WTC11 (cell line): ENCODE measurements at regions not wholly inside any gene's neighbourhood (a gene's known extent, or its start where the extent isn't known, plus 50 kb on each side); places are given as distances from the start of the nearest gene placed in this dataset.

Experiments
- ATAC-seq: fragments of 200-7000 bp; cut with Tn5 transposase; 2 replicates; pipeline ENCODE4 v1.10.0; 2021; ENCODE audit warnings: mild to moderate bottlenecking, moderate library complexity
- CTCF ChIA-PET: fragments of 300-600 bp; sonication (Branson Sonifier 250); formaldehyde crosslinking; loops from one replicate; lab custom pipeline; 2021; ENCODE audit warnings: antibody characterized with exemption; lab: Charles Lee
- POLR2A ChIA-PET: fragments of 350-600 bp; sonication (Branson Sonifier 250); formaldehyde crosslinking; loops from one replicate; lab custom pipeline; 2021; ENCODE audit warnings: antibody characterized with exemption; lab: Charles Lee
- DNase-seq: peaks from one replicate; pipeline ENCODE4 v3.0.0; 2021; ENCODE audit warnings: low spot score
- H3K27ac Mint-ChIP-seq: 2 replicates; pipeline ENCODE4 v1.8.0; 2021; ENCODE audit warnings: mixed read lengths
- H3K27me3 Mint-ChIP-seq: 2 replicates; pipeline ENCODE4 v1.8.0; 2021; ENCODE audit warnings: low read depth, mild to moderate bottlenecking, moderate library complexity, mixed read lengths
- H3K36me3 Mint-ChIP-seq: 2 replicates; pipeline ENCODE4 v1.8.0; 2021; ENCODE audit warnings: mixed read lengths
- H3K4me1 Mint-ChIP-seq: 2 replicates; pipeline ENCODE4 v1.8.0; 2022; ENCODE audit warnings: mixed read lengths
- H3K4me3 Mint-ChIP-seq: 2 replicates; pipeline ENCODE4 v1.8.0; 2021; ENCODE audit warnings: mild to moderate bottlenecking, moderate library complexity, mixed read lengths
- H3K9me3 Mint-ChIP-seq: 2 replicates; pipeline ENCODE4 v1.8.0; 2021; ENCODE audit warnings: mixed read lengths
- EMX1 ChIP-seq: fragments of 250-450 bp; sonication (Bioruptor Pico); IDR thresholded peaks from 2 replicates; pipeline ENCODE4 v1.8.0; 2021; ENCODE audit warnings: mild to moderate bottlenecking
- IRF2 ChIP-seq: sonication (generic); formaldehyde crosslinking; IDR thresholded peaks from 2 replicates; pipeline ENCODE4 v1.8.0; 2022; ENCODE audit warnings: low read depth, missing genetic modification reagents, borderline replicate concordance
- JUN ChIP-seq: sonication (generic); formaldehyde crosslinking; IDR thresholded peaks from 2 replicates; pipeline ENCODE4 v1.8.0; 2023; ENCODE audit warnings: mild to moderate bottlenecking, missing genetic modification reagents
- NFE2L1 ChIP-seq: sonication (generic); formaldehyde crosslinking; IDR thresholded peaks from 2 replicates; pipeline ENCODE4 v1.8.1; 2023; ENCODE audit warnings: missing genetic modification reagents
- NR1H2 ChIP-seq: sonication (generic); formaldehyde crosslinking; IDR thresholded peaks from 2 replicates; pipeline ENCODE4 v1.9.0; 2021; ENCODE audit warnings: mild to moderate bottlenecking, moderate library complexity, missing genetic modification reagents
- RELA ChIP-seq: sonication (generic); formaldehyde crosslinking; IDR thresholded peaks from 2 replicates; pipeline ENCODE4 v1.8.1; 2022; ENCODE audit warnings: missing genetic modification reagents, mild to moderate bottlenecking, borderline replicate concordance
- SMAD3 ChIP-seq: sonication (generic); formaldehyde crosslinking; IDR thresholded peaks from 2 replicates; pipeline ENCODE4 v1.8.0; 2022; ENCODE audit warnings: missing genetic modification reagents, mild to moderate bottlenecking, borderline replicate concordance
- ZNF416 ChIP-seq: fragments of 250-450 bp; sonication (Bioruptor Pico); IDR thresholded peaks from 2 replicates; pipeline ENCODE4 v1.9.0; 2021; ENCODE audit warnings: mild to moderate bottlenecking, inconsistent platforms
- TF ChIP-seq, protein P1 (sequence below): sonication (generic); formaldehyde crosslinking; IDR thresholded peaks from 2 replicates; pipeline ENCODE4 v1.8.1; 2023; ENCODE audit warnings: mild to moderate bottlenecking, missing genetic modification reagents, moderate library complexity
- TF ChIP-seq, protein P2 (sequence below): sonication (generic); formaldehyde crosslinking; IDR thresholded peaks from 2 replicates; pipeline ENCODE4 v1.8.1; 2022; ENCODE audit warnings: mild to moderate bottlenecking, moderate library complexity, missing genetic modification reagents
- TF ChIP-seq, protein P3 (sequence below): sonication (generic); formaldehyde crosslinking; IDR thresholded peaks from 2 replicates; pipeline ENCODE4 v1.8.0; 2022; ENCODE audit warnings: mild to moderate bottlenecking, missing genetic modification reagents
- TF ChIP-seq, protein P4 (sequence below): sonication (generic); formaldehyde crosslinking; IDR thresholded peaks from 2 replicates; pipeline ENCODE4 v1.8.0; 2023; ENCODE audit warnings: missing genetic modification reagents, mild to moderate bottlenecking, borderline replicate concordance
- TF ChIP-seq, protein P5 (sequence below): sonication (generic); formaldehyde crosslinking; IDR thresholded peaks from 2 replicates; pipeline ENCODE4 v1.8.1; 2022; ENCODE audit warnings: mild to moderate bottlenecking, missing genetic modification reagents, moderate library complexity, borderline replicate concordance
- TF ChIP-seq, protein P6 (sequence below): fragments of 250-450 bp; sonication (Bioruptor Pico); IDR thresholded peaks from 2 replicates; pipeline ENCODE4 v1.9.0; 2021; ENCODE audit warnings: mild to moderate bottlenecking, borderline replicate concordance
- TF ChIP-seq, protein P7 (sequence below): sonication (generic); formaldehyde crosslinking; conservative IDR thresholded peaks from 2 replicates; pipeline ENCODE4 v1.8.1; 2023; ENCODE audit warnings: mild to moderate bottlenecking, low read depth, missing genetic modification reagents, moderate library complexity
- TF ChIP-seq, protein P8 (sequence below): sonication (generic); formaldehyde crosslinking; IDR thresholded peaks from 2 replicates; pipeline ENCODE4 v1.8.0; 2023; ENCODE audit warnings: mild to moderate bottlenecking, missing genetic modification reagents

DNA sequence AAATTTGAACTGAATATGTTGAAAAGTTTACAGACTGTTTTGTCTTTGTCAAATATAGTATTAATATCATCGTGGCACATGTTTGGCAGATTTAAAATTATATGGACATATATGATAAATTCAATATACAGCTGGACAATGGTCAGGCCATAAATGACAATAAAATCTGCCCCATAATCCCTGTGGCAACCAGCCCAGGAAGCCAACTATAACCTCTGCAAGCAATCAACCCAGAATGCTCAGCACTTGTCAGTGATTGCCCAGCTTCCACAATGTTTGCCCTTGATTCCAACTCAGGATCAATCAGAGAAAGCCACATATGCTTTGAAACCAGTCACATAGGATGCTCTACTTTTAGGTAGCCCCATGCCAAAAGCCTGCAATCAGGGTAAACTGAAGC is 671.9 kb downstream of the SUCLG1 start (continued):
- TF ChIP-seq RELA (CRISPR knock-in tag): no peak

DNA sequence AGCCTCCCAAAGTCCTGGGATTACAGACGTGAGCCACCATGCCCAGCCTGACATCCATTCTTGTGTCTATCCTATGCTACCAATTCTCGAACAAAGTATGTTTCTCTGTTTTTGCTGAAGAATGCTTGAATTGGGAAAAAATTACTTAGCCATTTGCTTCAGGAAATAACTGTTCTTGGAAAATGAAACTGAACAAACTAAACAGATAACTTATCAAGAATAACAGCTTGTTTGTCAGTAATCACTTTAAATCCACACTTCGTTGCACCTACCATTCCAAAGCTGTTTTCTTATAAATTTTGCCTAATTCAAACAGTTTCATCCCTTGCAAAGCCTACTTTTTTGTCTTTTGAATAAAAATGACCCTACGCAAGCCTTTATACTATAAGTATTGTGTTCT is 672.9 kb downstream of the SUCLG1 start:
- no peak for ATAC-seq
- Mint-ChIP-seq H3K27ac (no peak overlapping the region), H3K4me1 (peaks cover 68% of the 10 kb centered on the region), H3K9me3 (no peaks in the 10 kb centered on the region), H3K27me3 (no peaks in the 10 kb centered on the region), H3K4me3 (no peak overlapping the region), H3K36me3 (no peaks in the 10 kb centered on the region)
- ChIA-PET POLR2A (interaction anchor here (0.7 kb wide), 1 partner anchor 853 kb away, joined by 3 read pairs; no protein-coding TSS in a partner anchor), CTCF (no interaction called here)
- no peak for DNase-seq
- TF ChIP-seq, protein P1, sequence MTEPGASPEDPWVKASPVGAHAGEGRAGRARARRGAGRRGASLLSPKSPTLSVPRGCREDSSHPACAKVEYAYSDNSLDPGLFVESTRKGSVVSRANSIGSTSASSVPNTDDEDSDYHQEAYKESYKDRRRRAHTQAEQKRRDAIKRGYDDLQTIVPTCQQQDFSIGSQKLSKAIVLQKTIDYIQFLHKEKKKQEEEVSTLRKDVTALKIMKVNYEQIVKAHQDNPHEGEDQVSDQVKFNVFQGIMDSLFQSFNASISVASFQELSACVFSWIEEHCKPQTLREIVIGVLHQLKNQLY: no peak
- TF ChIP-seq, protein P2, sequence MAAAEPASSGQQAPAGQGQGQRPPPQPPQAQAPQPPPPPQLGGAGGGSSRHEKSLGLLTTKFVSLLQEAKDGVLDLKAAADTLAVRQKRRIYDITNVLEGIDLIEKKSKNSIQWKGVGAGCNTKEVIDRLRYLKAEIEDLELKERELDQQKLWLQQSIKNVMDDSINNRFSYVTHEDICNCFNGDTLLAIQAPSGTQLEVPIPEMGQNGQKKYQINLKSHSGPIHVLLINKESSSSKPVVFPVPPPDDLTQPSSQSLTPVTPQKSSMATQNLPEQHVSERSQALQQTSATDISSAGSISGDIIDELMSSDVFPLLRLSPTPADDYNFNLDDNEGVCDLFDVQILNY: no peak
- TF ChIP-seq NFE2L1: no peak
- TF ChIP-seq JUN (CRISPR knock-in tag): no peak
- TF ChIP-seq, protein P3, sequence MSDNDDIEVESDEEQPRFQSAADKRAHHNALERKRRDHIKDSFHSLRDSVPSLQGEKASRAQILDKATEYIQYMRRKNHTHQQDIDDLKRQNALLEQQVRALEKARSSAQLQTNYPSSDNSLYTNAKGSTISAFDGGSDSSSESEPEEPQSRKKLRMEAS: no peak
- TF ChIP-seq IRF2: no peak
- TF ChIP-seq, protein P4, sequence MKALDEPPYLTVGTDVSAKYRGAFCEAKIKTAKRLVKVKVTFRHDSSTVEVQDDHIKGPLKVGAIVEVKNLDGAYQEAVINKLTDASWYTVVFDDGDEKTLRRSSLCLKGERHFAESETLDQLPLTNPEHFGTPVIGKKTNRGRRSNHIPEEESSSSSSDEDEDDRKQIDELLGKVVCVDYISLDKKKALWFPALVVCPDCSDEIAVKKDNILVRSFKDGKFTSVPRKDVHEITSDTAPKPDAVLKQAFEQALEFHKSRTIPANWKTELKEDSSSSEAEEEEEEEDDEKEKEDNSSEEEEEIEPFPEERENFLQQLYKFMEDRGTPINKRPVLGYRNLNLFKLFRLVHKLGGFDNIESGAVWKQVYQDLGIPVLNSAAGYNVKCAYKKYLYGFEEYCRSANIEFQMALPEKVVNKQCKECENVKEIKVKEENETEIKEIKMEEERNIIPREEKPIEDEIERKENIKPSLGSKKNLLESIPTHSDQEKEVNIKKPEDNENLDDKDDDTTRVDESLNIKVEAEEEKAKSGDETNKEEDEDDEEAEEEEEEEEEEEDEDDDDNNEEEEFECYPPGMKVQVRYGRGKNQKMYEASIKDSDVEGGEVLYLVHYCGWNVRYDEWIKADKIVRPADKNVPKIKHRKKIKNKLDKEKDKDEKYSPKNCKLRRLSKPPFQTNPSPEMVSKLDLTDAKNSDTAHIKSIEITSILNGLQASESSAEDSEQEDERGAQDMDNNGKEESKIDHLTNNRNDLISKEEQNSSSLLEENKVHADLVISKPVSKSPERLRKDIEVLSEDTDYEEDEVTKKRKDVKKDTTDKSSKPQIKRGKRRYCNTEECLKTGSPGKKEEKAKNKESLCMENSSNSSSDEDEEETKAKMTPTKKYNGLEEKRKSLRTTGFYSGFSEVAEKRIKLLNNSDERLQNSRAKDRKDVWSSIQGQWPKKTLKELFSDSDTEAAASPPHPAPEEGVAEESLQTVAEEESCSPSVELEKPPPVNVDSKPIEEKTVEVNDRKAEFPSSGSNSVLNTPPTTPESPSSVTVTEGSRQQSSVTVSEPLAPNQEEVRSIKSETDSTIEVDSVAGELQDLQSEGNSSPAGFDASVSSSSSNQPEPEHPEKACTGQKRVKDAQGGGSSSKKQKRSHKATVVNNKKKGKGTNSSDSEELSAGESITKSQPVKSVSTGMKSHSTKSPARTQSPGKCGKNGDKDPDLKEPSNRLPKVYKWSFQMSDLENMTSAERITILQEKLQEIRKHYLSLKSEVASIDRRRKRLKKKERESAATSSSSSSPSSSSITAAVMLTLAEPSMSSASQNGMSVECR (CRISPR knock-in tag): no peak
- no peak for TF ChIP-seq NR1H2 (CRISPR knock-in tag)
- TF ChIP-seq, protein P5, sequence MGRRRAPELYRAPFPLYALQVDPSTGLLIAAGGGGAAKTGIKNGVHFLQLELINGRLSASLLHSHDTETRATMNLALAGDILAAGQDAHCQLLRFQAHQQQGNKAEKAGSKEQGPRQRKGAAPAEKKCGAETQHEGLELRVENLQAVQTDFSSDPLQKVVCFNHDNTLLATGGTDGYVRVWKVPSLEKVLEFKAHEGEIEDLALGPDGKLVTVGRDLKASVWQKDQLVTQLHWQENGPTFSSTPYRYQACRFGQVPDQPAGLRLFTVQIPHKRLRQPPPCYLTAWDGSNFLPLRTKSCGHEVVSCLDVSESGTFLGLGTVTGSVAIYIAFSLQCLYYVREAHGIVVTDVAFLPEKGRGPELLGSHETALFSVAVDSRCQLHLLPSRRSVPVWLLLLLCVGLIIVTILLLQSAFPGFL (CRISPR knock-in tag): no peak
- TF ChIP-seq, protein P6, sequence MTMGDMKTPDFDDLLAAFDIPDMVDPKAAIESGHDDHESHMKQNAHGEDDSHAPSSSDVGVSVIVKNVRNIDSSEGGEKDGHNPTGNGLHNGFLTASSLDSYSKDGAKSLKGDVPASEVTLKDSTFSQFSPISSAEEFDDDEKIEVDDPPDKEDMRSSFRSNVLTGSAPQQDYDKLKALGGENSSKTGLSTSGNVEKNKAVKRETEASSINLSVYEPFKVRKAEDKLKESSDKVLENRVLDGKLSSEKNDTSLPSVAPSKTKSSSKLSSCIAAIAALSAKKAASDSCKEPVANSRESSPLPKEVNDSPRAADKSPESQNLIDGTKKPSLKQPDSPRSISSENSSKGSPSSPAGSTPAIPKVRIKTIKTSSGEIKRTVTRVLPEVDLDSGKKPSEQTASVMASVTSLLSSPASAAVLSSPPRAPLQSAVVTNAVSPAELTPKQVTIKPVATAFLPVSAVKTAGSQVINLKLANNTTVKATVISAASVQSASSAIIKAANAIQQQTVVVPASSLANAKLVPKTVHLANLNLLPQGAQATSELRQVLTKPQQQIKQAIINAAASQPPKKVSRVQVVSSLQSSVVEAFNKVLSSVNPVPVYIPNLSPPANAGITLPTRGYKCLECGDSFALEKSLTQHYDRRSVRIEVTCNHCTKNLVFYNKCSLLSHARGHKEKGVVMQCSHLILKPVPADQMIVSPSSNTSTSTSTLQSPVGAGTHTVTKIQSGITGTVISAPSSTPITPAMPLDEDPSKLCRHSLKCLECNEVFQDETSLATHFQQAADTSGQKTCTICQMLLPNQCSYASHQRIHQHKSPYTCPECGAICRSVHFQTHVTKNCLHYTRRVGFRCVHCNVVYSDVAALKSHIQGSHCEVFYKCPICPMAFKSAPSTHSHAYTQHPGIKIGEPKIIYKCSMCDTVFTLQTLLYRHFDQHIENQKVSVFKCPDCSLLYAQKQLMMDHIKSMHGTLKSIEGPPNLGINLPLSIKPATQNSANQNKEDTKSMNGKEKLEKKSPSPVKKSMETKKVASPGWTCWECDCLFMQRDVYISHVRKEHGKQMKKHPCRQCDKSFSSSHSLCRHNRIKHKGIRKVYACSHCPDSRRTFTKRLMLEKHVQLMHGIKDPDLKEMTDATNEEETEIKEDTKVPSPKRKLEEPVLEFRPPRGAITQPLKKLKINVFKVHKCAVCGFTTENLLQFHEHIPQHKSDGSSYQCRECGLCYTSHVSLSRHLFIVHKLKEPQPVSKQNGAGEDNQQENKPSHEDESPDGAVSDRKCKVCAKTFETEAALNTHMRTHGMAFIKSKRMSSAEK (CRISPR knock-in tag): no peak
- no peak for TF ChIP-seq ZNF416 (CRISPR knock-in tag)
- no peak for TF ChIP-seq EMX1 (CRISPR knock-in tag)
- TF ChIP-seq, protein P7, sequence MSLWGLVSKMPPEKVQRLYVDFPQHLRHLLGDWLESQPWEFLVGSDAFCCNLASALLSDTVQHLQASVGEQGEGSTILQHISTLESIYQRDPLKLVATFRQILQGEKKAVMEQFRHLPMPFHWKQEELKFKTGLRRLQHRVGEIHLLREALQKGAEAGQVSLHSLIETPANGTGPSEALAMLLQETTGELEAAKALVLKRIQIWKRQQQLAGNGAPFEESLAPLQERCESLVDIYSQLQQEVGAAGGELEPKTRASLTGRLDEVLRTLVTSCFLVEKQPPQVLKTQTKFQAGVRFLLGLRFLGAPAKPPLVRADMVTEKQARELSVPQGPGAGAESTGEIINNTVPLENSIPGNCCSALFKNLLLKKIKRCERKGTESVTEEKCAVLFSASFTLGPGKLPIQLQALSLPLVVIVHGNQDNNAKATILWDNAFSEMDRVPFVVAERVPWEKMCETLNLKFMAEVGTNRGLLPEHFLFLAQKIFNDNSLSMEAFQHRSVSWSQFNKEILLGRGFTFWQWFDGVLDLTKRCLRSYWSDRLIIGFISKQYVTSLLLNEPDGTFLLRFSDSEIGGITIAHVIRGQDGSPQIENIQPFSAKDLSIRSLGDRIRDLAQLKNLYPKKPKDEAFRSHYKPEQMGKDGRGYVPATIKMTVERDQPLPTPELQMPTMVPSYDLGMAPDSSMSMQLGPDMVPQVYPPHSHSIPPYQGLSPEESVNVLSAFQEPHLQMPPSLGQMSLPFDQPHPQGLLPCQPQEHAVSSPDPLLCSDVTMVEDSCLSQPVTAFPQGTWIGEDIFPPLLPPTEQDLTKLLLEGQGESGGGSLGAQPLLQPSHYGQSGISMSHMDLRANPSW (CRISPR knock-in tag): no peak
- TF ChIP-seq, protein P8, sequence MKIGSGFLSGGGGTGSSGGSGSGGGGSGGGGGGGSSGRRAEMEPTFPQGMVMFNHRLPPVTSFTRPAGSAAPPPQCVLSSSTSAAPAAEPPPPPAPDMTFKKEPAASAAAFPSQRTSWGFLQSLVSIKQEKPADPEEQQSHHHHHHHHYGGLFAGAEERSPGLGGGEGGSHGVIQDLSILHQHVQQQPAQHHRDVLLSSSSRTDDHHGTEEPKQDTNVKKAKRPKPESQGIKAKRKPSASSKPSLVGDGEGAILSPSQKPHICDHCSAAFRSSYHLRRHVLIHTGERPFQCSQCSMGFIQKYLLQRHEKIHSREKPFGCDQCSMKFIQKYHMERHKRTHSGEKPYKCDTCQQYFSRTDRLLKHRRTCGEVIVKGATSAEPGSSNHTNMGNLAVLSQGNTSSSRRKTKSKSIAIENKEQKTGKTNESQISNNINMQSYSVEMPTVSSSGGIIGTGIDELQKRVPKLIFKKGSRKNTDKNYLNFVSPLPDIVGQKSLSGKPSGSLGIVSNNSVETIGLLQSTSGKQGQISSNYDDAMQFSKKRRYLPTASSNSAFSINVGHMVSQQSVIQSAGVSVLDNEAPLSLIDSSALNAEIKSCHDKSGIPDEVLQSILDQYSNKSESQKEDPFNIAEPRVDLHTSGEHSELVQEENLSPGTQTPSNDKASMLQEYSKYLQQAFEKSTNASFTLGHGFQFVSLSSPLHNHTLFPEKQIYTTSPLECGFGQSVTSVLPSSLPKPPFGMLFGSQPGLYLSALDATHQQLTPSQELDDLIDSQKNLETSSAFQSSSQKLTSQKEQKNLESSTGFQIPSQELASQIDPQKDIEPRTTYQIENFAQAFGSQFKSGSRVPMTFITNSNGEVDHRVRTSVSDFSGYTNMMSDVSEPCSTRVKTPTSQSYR: no peak
- no peak for TF ChIP-seq RELA (CRISPR knock-in tag)
- TF ChIP-seq SMAD3 (CRISPR knock-in tag): no peak
